T1000 (cell line): ENCODE measurements at regions not wholly inside any gene's neighbourhood (a gene's known extent, or its start where the extent isn't known, plus 50 kb on each side); places are given as distances from the start of the nearest gene placed in this dataset.
"Not testable (repeated sequence)": the region's sequence is repeated elsewhere in the genome, so short reads cannot be mapped to it uniquely, and the experiment has no call there.

Experiments used
- DNase-seq: peaks from one replicate; lab custom pipeline; 2025; ENCODE audit warnings: mixed read lengths; lab: John Stamatoyannopoulos, UW

GRCh38 chr6:10112871-10113549 lies 301.9 kb downstream of the TFAP2A start:
- no peak for DNase-seq

- DNase-seq, result no peak
Measured at GRCh38 chr6:10111975-10112374, 302.9 kb downstream of the TFAP2A start.

DNA sequence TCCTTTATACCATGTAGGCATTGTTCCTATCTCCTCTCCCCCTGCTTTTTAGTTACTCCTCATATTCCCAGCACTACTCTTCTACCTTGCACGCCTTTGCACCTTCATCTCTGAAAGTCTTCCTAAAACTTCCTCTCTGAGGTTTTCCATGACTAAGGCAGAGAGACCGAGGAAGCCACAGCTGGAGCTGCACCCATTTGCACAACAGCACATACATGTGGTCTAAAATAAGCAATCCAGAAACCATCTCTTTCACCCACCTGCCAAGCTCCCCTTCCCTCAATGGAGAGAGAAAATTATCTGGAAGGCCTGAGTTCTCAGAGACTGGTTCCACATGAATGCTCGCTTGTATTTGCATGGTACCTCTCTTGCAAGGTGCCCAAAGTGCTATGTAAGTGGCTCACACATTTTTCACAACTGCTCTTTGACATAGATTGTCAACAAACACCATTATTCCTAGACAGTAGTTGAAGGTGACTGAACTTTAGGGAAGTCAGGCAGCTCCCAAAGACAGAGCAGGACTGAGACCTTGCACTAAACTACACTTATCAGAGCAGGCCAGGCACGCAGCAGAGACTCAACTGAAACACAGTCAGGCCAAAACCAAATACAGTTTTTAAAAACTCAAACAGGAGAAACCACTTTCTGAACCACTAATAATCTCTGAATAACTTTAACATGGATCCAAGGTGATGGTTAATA lies 313.2 kb downstream of the TFAP2A start:
- DNase-seq, result no peak

DNA sequence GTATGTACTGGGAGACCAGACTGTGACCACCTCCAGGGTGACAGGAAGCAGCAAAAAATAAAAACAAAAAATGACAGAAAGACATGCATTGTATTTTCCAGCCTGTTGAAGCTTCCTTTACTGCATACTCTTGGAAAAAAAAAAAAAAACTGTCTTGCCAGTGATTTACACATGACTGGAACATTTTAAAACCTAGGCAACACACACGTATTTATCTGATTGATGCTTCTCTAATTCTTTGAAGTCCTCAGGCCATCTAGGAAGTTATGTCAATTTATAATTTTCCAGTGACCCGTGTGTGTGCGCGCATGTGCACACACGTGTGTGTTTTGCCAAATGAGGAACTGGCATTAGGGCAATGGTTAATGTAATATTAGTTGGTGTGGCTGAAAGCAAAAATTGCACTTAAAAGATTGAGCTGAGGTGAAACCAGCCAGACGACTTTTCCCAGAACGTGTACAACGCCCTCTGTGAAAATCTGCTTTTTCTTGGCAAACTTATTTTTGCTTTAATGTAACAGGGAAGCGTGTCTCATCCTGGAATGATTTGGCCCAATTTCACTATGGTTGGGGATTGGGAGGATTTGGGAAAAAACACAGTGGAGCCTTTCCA lies 315.2 kb downstream of the TFAP2A start:
- no peak for DNase-seq

DNA sequence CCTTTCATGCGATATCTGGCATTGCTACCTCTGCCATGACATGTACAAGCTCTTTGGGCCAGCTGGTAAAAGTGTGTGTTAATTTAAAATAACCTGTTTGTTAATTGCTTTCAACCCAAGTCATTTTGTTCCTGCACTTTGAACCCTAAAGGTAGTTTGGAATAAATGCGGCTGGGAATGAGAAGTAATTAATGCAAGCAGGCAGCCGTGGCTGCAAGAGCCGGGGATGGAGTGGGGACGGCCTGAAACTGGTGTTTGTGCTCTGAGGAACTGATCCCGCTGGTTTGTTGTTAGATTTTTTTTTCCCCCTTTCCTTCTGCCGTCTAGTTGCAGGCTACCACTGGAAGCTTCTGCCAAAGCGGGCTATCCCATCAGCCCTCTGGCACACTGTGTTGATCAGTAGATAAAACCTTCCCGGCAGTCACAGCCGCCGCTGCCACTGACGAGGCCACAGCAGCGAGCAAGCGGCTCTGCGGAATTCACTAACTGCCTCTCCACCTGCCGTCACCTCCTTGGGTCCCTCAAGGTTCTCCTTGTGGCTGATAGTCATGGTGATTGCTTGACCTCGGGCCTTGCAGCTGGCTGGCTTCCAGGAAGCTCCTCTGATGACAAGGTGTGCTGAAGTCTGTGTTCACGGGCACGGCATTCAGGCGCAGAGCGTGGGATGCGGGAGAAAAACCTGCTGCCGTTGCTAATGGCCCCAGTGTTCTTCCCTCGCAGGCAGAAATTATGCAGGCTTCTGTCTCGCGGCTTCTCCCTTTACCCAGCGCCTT lies 315.9 kb downstream of the TFAP2A start:
- no peak for DNase-seq

DNA sequence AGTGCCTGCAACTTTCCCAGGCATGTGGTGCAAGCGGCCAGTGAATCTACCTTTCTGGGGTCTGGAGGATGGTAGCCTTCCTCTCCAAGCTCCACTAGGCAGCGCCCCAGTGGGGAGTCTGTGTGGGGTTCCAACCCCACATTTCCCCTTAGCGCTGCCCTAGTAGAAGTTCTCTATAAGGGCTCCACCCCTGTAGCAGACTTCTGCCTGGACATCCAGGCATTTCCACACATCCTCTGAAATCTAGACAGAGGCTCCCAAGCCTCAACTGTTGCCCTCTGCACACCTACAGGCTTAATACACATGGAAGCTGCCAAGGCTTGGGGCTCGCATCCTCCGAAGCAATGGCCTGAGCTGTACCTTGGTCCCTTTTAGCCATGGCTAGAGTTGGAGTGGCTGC lies 321.6 kb downstream of the TFAP2A start:
- no peak for DNase-seq

DNA sequence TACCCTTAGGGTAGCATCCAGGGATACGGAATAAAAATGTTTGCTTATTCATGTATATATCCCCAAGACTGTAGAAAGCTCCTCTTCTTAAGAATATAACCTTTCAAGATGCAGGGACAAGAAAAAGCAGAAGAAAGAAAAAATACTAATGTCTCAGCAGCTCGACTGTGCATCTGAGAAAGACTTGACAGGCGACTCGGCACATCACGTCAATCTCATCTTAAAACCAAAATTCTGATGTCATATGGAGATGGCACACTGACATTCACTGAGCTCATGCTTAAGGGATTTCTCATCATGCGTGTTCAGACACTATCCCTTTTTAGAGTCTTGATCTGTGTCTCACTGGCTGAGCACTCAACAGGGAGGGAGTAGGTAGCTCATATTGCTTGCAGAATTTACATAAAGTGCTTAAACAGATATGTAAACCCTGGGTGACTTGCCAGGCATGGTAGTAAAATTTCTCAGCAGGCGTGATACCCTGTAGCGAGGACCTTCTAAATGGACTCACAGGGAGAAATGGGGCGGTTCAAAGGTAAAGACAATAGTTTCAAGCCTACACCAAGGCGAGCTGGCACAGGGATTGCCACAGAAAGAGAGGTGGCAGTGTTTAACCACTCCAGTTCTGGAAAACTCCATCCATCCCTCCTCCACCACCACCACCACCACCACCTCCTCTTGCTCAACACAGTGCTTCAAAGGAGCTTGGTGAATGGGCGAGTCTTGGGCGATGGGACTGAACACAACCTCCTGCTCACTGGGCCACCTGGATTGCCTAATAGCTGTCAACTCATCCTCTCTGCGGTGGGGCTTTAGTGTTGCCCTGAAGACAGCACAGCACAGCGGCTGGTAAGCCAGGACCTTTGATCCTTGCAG lies 330.5 kb downstream of the TFAP2A start:
- DNase-seq, result no peak

DNA sequence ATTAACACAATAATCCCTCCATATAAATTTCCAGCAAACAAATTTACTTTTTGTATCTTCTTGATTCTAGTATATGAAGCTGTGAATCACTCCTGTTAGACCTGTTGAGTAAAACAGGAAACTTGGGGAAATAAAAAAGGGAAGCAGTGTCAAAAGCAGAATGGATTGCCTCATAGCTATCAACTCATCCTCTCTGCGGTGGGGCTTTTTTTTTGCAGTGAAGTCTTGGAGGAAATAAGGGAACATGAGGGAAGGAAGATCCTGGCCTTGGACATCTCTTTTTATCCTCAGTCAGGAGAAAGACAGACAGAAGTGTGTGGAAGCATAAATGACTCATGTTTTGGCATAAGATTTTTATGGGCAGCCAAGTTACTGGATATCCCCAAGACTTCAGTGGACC lies 332.5 kb downstream of the TFAP2A start:
- DNase-seq, result no peak

GRCh38 chr6:10081957-10082356 lies 332.9 kb downstream of the TFAP2A start:
- DNase-seq, result no peak

- no peak for DNase-seq
Measured at GRCh38 chr6:10081075-10081474, 333.8 kb downstream of the TFAP2A start.

GRCh38 chr6:10080561-10080960 lies 334.3 kb downstream of the TFAP2A start:
- no peak for DNase-seq

GRCh38 chr6:10078581-10078980 lies 336.3 kb downstream of the TFAP2A start:
- no peak for DNase-seq

GRCh38 chr6:10074726-10075125 lies 340.1 kb downstream of the TFAP2A start:
- DNase-seq, result not testable (repeated sequence)

GRCh38 chr6:10073341-10073740 lies 341.5 kb downstream of the TFAP2A start:
- no peak for DNase-seq

GRCh38 chr6:10071631-10072220 lies 343.1 kb downstream of the TFAP2A start:
- no peak for DNase-seq

DNA sequence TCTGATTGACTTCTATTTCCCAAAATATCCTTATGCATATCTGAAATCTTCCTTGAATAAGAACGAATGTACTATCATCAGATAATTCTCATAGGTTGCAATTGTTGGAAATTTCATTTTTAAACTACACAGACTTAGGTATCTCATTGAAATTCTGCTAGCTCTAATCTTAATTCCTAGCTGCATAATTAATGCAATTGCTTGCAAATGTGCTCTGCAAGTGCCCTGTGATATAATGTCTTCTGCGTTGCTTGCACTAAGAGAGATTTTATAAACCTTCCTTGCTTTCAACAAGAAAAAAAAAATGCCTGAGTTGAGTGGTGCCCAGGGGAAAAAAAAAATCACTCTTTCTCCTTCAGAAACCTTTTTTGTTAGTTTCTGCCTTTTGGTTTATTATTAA lies 354.9 kb downstream of the TFAP2A start:
- DNase-seq, result no peak

GRCh38 chr6:10054672-10055071 lies 360.2 kb downstream of the TFAP2A start:
- DNase-seq, result no peak

GRCh38 chr6:10051283-10051682 lies 363.6 kb downstream of the TFAP2A start:
- no peak for DNase-seq

- DNase-seq, result no peak
Measured at GRCh38 chr6:10048370-10049297, 366.2 kb downstream of the TFAP2A start.

DNA sequence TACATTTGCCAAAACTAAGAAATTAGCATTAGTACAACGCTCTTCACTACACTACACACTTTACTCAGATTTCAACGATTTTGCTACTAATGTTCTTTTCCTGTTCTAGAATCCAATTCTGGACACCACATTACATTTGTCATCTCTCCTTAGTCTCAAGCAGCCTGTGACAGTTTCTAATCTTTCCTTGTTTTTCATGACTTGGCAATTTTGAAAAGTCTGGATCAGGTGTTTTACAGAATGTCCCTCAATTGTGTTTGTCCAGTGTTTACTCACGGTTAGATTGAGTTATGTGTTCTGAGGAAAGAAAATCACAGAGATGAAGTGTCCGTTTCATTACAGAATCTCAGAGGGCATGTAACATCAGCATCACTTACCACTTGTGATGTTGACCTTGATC lies 372.6 kb downstream of the TFAP2A start:
- DNase-seq, result no peak
